Fibroblast of upper back skin (primary cell): ENCODE measurements at regions not wholly inside any gene's neighbourhood (a gene's known extent, or its start where the extent isn't known, plus 50 kb on each side); places are given as distances from the start of the nearest gene placed in this dataset.

Source experiments
- DNase-seq: peaks from one replicate; pipeline ENCODE4 v3.0.0-alpha.2; 2013

DNA sequence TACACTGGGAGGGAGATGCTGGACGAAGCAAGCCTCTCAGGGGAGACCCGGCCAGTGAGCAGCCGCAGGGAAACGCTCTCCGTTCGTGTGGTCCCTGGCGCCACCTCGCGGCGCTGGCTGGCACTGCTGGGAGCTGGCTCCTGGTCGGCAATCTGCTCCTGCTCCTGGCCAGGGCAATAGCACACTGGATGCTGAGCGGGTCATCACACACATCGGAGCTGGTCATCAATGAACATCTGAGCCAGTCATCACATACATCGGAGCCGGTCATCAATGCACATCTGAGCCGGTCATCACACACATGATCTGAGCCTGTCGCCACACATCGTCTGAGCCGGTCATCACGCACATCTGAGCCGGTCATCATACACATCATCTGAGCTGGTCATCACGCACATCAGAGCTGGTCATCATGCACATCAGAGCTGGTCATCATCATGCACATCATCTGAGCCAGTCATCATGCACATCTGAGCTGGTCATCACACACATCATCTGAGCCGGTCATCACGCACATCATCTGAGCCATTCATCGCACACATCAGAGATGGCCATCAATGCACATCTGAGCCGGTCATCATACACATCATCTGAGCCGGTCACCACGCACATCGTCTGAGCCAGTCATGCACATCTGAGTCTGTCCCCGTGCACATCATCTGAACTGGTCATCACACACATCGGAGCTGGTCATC, 217.3 kb downstream of the RBFOX3 start:
- DNase-seq = peak; percentile 52

GRCh38 chr17:79392598-79392997, 218.3 kb downstream of the RBFOX3 start:
- DNase-seq = no peak

GRCh38 chr17:79391376-79392233, 219.2 kb downstream of the RBFOX3 start:
- DNase-seq = peak; percentile 44

DNA sequence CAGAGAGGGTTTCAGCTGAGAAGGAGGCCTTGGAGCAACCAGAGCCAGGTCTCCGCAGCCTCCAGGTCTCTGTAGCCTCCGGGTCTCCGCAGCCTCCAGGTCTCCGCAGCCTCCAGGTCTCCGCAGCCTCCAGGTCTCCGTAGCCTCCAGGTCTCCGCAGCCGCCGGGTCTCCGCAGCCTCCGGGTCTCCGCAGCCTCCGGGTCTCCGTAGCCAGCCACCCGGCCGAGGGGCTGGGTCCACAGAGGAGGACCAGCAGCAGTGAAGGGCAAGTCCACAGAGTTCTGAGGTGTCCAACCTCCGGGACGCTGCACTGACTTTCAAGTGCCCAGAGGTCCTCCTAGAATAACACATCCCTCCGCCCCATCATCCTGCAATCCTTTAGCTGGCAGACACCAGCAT, 221.0 kb downstream of the RBFOX3 start:
- DNase-seq = no peak

DNA sequence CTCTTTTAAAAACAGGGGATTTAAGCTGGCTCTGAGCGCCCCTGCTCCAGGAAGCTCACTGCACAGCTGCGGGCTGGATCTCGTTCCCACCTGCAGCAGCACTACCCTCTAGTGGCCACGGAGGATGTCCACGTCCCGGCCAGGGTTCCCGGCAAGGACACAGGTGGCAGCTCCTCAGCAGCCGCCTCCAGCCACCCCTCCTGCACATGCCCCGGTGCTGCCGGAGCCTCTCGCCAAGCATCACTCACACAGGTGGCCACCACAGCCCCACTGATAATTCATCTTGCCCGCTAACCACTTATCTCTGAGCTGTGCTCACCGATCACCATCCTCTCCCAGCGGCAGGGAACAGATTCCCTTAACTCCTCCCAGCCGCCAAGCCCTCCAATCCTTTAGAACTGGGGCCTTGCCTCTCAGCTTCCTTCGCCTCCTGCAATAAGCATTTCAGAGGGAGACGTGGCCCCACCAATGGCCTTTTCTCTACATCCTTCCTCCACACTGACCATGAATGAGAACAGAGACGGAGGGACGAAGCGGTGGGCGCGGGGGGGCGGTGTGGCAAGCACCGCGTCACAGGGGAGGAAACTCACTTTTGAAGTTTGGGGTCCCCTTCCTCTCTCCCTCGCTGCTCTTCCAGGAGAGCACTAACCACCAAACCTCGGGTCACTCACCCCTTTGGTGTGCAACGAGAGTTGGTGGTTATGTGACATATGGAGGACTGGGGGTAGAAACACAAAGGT, 222.1 kb downstream of the RBFOX3 start:
- peak; percentile 18 for DNase-seq

DNA sequence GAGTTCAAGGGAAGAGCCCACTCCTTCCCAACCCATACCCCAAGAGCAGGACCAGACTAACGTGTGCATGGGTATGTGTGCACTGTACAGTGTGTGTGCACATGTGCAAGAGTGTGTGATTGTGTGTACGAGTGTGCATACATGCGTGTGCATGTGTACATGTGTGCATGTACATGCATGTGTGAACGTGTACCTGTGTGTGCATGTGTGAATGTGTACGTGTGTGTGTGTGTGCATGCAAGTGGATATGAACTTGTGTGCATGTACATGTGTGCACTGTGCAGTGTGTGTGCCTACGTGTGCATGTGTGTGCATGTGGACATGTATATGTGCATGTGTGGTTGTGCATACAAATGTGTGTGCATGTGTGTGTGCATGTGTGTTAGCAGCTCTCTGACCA, 223.1 kb downstream of the RBFOX3 start:
- DNase-seq = no peak

- DNase-seq = no peak
Observed at GRCh38 chr17:79385962-79386563, 224.8 kb downstream of the RBFOX3 start.

DNA sequence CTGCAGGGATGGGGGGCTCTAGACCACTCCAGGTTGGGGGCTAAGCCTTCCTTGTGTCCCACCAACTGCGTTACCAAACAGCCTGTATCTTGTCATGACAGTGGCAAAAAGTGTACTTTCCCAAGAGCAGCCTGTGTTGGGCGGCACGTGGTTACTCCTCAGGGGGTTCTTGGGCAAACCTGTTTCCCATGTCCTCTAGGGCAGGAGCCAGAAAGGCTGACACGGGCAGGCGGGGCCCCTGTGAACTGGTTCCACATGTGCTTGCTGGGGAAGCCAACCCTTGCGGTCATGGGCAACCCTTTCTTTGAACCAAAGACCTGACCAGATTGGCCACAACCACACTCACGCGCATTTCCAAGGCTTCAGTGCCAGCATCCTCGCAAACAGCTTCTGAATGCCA, 228.5 kb downstream of the RBFOX3 start:
- DNase-seq = no peak

DNA sequence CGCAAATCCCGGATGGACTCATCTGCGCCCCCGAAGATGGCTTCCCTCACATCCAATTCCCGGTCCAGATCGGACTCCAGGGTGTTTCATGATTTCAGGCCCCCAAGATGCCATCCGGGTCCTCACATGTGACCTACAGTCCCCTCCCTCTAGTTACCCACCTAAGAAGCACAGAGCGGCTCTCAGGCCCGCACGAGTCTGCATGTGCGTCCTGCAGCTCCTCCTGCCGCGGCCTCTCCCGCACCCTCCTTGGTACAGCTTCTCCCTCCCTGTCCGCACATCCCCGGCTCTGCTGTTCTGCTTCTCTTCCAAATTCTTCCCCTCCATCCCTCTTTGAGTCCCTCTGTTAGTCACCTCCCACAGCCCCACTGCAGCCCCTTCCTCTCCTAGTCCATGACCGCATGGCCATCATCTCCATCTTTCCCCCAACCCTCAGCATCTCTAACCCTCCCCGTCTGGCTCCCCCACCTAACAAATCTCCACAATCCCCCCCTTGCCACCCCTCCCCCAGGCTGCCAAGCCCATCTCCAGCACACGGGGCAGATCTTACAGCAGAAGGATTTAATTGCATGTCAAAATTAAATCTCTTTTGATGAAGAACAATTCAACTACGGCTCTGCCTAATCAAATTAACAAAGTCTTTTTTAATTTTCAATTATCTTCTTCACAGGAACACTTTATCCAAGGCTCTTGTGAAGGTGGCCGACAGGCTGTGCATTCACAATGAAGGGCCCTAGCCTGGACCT, 231.0 kb downstream of the RBFOX3 start:
- DNase-seq = no peak

DNA sequence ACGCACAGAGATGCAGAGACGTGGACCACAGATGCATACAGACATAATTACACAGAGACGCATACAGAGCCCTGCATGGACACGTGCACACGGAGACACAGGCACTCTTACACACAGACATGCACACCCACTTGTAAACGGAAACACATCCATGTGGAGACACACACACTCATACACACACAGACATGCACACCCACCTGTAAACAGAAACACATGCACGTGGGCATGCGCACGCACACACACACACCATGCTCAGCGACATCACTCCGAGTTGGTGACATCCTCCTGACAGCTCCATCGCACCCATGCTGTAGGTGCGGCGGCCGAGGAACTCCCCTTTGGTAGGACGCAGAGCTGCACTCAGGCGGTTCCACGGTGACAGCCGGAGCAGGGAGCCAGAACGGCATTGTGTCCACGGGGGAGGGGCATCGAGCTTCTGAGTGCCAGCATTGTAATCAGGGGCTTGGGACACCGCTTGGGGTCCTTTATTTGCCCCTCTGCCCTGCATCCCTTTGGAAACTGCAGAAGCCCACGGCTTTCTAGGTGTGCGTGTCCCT, 233.5 kb downstream of the RBFOX3 start:
- DNase-seq = no peak

GRCh38 chr17:79374807-79375206, 236.0 kb downstream of the RBFOX3 start:
- DNase-seq = no peak

GRCh38 chr17:79374087-79374689, 236.7 kb downstream of the RBFOX3 start:
- DNase-seq = no peak

- DNase-seq = no peak
Observed at GRCh38 chr17:79372470-79373238, 238.2 kb downstream of the RBFOX3 start.

DNA sequence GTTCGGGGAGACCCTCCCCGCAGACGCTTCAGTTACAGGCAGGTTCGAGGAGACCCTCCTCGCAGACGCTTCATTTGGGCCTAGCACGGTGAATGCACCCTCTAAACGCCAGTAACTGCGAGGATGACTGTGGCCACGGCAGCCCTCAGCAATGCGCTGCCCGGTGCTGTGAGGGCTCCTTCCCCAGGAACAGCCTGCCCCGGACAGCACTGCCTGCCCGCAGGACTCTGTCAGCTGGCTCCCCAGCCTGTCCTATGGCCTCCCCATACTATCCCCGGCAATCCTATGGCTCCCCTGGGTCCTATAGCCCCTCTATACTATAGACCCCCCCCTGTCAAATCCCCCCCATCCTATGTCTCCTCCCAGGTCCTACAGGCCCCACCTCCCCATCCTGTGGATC, 238.9 kb downstream of the RBFOX3 start:
- DNase-seq = no peak

DNA sequence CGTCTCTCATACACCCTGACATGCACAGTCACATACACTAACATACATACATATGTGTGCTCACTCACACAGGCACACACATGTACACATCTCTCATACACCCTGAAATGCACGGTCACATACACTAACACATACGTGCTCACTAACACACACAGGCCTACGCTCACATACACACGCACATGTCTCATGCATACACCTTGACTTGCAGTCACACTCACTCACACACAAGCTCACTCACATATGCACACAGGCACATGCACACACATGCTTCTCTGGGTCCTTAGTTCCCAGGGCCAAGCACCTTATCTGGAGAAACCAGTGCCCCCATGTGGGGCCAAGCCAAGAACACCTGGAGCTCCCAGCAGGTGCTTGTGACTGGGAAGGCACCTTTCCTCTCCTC, 240.3 kb downstream of the RBFOX3 start:
- no peak for DNase-seq

GRCh38 chr17:79370126-79370525, 240.7 kb downstream of the RBFOX3 start:
- no peak for DNase-seq

DNA sequence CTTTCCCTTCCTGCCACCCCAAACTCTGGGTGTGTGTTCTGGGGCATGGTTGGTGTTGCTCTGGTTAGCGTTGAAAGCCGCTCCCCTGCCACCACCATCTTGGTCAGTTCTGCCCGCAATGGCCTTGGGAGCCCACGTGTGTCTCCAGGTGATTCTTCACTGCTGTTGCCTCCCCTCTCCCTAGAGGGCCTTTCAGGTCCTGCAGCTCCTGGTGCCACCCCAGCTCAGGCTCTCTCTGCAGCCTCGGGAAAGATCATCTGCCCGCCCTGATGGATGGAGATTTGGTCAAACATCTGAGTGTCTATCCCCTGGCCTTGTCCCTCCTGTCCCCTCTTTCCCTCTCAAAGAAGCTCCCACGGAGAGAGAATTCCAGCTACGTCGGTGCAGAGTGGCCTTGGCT, 241.3 kb downstream of the RBFOX3 start:
- no peak for DNase-seq

- DNase-seq = no peak
Observed at GRCh38 chr17:79369001-79369400, 241.8 kb downstream of the RBFOX3 start.

DNA sequence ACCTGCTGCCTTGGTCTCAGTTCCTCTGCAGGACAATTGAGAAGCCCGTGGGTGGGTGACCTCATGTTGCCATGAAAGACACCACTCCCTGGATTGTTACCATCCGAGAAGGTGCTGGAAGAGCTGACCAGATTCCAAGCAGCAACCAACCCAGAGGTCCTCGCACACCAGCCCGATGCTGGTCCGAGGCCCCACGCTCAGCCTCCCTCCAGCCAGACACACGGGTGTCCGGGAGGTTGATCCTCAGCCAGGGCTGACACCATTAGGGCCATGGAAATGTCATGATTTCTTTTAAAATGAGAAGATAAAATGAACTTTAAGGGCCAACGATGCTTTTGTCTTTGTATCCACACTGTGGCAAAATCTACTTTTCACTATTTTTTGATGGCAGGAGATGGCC, 242.3 kb downstream of the RBFOX3 start:
- no peak for DNase-seq

DNA sequence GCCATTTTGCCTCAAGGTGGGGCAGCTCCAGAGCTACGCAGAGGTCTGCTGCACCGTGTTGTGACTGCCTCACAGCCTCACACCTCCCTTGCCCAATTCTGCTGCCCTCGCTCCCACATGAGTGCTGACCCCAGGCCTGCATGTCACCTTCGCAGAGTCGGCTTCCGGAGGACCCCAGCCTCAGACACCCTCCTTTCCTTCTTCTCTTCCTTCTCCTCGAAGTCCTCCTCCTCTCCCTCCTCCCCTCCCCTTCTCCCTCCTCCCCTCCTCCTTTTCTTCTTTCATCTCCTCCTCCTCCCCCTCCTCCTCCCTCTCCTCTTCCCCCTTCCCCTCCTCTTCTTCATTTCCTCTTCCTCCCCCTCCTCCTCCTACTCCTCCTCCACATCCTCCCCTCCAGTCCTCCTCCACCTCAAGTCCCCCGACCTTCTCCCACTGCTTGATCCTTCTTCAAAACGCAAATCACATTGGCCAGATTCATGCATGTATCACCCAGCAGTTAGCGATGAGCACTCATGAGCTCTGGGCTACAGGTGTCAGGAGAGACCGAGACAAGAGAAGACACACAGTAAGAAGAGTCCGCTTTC, 243.8 kb downstream of the RBFOX3 start:
- DNase-seq = no peak
